PC-3 (cell line): ENCODE measurements at regions not wholly inside any gene's neighbourhood (a gene's known extent, or its start where the extent isn't known, plus 50 kb on each side); places are given as distances from the start of the nearest gene placed in this dataset.

Source experiments
- ATAC-seq: fragments of 200-7000 bp; cut with Tn5 transposase; 2 replicates; pipeline ENCODE4 v1.9.1; 2020; ENCODE audit warnings: mild to moderate bottlenecking, moderate library complexity
- BruUV-seq: library from RNA; stranded (reverse); fragments of 400-500 nt; replicated peaks from 2 replicates; lab custom pipeline; 2021; lab: Mats Ljungman, UMichigan
- CTCF ChIA-PET: fragments of 300-600 bp; sonication (Branson Sonifier 250); formaldehyde crosslinking; loops from one replicate; lab custom pipeline; 2022; ENCODE audit warnings: antibody characterized with exemption; lab: Charles Lee
- POLR2A ChIA-PET: fragments of 300-600 bp; sonication (Branson Sonifier 250); formaldehyde crosslinking; loops from one replicate; lab custom pipeline; 2022; ENCODE audit warnings: antibody characterized with exemption; ENCODE audit not compliant: unreplicated experiment; lab: Charles Lee
- DNase-seq: peaks from one replicate; pipeline ENCODE4 v3.0.0-alpha.2; 2015
- H2AFZ ChIP-seq: fragments of 300-600 bp; sonication (generic); 2 replicates; pipeline ENCODE4 v1.6.0; 2016; ENCODE audit warnings: antibody characterized with exemption, low read length
- H3F3A ChIP-seq: fragments of 300-600 bp; sonication (generic); one replicate; pipeline ENCODE4 v1.6.0; 2017; ENCODE audit warnings: antibody characterized with exemption, low read length, control low read depth, mild to moderate bottlenecking; ENCODE audit not compliant: unreplicated experiment
- H3K27ac ChIP-seq: fragments of 300-600 bp; sonication (generic); 2 replicates; pipeline ENCODE4 v1.5.1; 2016; ENCODE audit warnings: mild to moderate bottlenecking, low read length
- H3K27me3 ChIP-seq: fragments of 300-600 bp; sonication (generic); 2 replicates; pipeline ENCODE4 v1.6.1; 2016; ENCODE audit warnings: low read length, mixed read lengths
- H3K36me3 ChIP-seq: fragments of 300-600 bp; sonication (generic); 2 replicates; pipeline ENCODE4 v1.6.1; 2016; ENCODE audit warnings: low read depth, mixed run types, low read length, mixed read lengths
- H3K4me1 ChIP-seq: fragments of 300-600 bp; sonication (generic); 2 replicates; pipeline ENCODE4 v1.5.1; 2016; ENCODE audit warnings: low read length; ENCODE audit not compliant: insufficient read depth
- H3K4me2 ChIP-seq: fragments of 300-600 bp; sonication (generic); 2 replicates; pipeline ENCODE4 v1.6.0; 2016; ENCODE audit warnings: low read length
- H3K4me3 ChIP-seq: fragments of 300-600 bp; sonication (generic); 2 replicates; pipeline ENCODE4 v1.5.1; 2016; ENCODE audit warnings: mild to moderate bottlenecking, low read length, mixed read lengths
- H3K79me2 ChIP-seq: fragments of 300-600 bp; sonication (generic); 2 replicates; pipeline ENCODE4 v1.6.1; 2017; ENCODE audit warnings: low read length, mixed read lengths
- H3K9ac ChIP-seq: fragments of 300-600 bp; sonication (generic); 2 replicates; pipeline ENCODE4 v1.6.0; 2016; ENCODE audit warnings: mild to moderate bottlenecking, low read length
- H3K9me2 ChIP-seq: fragments of 300-600 bp; sonication (generic); replicated peaks from 2 replicates; pipeline ENCODE4 v1.6.1; 2016; ENCODE audit warnings: mixed run types, low read length, mixed read lengths
- H3K9me3 ChIP-seq: fragments of 300-600 bp; sonication (generic); 2 replicates; pipeline ENCODE4 v1.6.1; 2016; ENCODE audit warnings: low read length, mixed read lengths
- H4K20me1 ChIP-seq: fragments of 300-600 bp; sonication (generic); 2 replicates; pipeline ENCODE4 v1.6.1; 2016; ENCODE audit warnings: low read length, mixed read lengths
- EZH2 ChIP-seq: fragments of 300-600 bp; sonication (generic); IDR thresholded peaks from one replicate; pipeline ENCODE4 v1.6.1; 2017; ENCODE audit warnings: antibody characterized with exemption, mild to moderate bottlenecking, low read length; ENCODE audit not compliant: unreplicated experiment
- EZH2phosphoT487 ChIP-seq: fragments of 300-600 bp; sonication (generic); IDR thresholded peaks from 2 replicates; pipeline ENCODE4 v1.6.1; 2018; ENCODE audit warnings: mild to moderate bottlenecking, antibody characterized with exemption, low read length, borderline replicate concordance
- intact Hi-C: fragments of 100-400 bp; cut with micrococcal nuclease; formaldehyde crosslinking; loops from 2 replicates; pipeline ENCODE4 v1.9.0; 2023
- TF ChIP-seq, protein P1 (sequence below): fragments of 300-600 bp; sonication (generic); conservative IDR thresholded peaks from 2 replicates; pipeline ENCODE4 v1.5.1; 2017; ENCODE audit warnings: antibody characterized with exemption, low read depth, mild to moderate bottlenecking, low read length

DNA sequence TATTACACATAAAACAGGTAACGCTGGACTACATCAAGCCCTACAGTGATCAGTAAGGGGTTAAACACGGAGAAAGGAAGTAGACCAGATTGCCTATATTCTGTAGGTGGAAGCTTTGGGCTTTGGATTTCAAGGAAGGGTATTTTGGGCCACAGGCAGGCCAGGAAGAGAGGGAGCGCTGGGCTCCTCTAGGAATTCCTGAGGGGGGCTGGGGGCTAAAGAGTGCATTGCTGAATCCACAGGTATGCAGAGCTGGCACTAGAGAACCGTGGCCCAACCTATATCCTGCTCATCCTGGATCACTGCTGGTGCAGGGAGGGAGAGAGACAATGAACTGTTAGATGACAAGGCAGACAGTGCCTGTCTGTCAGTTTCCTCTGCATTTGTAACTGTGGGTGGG is 367.1 kb downstream of the CSNK1G3 start:
- H4K20me1 ChIP-seq, result no peaks in the 10 kb centered on the region
- H3K4me2 ChIP-seq, result no peak overlapping the region
- no peaks in the 10 kb centered on the region for H3K27me3 ChIP-seq
- CTCF ChIA-PET, result no interaction called here
- H3K4me1 ChIP-seq, result no peaks in the 10 kb centered on the region
- H2AFZ ChIP-seq, result no peak overlapping the region
- no peaks in the 10 kb centered on the region for H3F3A ChIP-seq
- no peaks in the 10 kb centered on the region for H3K36me3 ChIP-seq
- TF ChIP-seq EZH2, result no peak
- TF ChIP-seq EZH2phosphoT487, result no peak
- TF ChIP-seq, protein P1, sequence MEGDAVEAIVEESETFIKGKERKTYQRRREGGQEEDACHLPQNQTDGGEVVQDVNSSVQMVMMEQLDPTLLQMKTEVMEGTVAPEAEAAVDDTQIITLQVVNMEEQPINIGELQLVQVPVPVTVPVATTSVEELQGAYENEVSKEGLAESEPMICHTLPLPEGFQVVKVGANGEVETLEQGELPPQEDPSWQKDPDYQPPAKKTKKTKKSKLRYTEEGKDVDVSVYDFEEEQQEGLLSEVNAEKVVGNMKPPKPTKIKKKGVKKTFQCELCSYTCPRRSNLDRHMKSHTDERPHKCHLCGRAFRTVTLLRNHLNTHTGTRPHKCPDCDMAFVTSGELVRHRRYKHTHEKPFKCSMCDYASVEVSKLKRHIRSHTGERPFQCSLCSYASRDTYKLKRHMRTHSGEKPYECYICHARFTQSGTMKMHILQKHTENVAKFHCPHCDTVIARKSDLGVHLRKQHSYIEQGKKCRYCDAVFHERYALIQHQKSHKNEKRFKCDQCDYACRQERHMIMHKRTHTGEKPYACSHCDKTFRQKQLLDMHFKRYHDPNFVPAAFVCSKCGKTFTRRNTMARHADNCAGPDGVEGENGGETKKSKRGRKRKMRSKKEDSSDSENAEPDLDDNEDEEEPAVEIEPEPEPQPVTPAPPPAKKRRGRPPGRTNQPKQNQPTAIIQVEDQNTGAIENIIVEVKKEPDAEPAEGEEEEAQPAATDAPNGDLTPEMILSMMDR, result no peak
- H3K27ac ChIP-seq, result no peak overlapping the region
- intact Hi-C loops, result no loop called here
- no peaks in the 10 kb centered on the region for H3K9me3 ChIP-seq
- no peak overlapping the region for H3K9ac ChIP-seq
- POLR2A ChIA-PET, result no interaction called here
- DNase-seq (no peak), ATAC-seq (no peak)
- H3K9me2 ChIP-seq, result no peaks in the 10 kb centered on the region
- H3K4me3 ChIP-seq, result no peak overlapping the region
- no TSS peak for BruUV-seq
- H3K79me2 ChIP-seq, result no peaks in the 10 kb centered on the region

DNA sequence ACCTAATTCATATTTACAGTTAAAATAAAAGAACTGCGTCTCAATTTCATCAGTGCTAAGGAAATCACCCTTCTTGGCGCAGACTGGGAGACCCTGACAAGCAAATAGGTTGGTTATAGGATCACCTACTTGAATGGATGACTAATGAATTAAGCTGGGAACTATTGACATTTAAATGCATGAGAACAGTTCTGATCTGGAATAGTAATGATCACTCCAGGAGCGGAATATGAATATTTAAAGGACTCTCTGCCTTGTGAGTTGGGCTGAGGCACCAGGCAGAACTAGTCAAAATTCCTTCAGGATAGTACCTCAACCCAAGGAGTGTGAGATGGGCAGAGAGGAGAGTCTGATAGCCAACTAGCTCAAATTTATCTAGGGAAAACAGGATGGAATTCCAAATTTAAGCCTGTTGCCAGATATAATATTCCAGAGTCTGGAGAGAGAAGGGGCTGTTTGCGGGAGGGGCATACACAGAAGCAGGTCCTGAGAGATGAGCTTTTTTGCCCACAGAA is 364.4 kb downstream of the CSNK1G3 start:
- DNase-seq (no peak), ATAC-seq (no peak)
- H3K4me2 ChIP-seq, result no peak overlapping the region
- intact Hi-C loops, result no loop called here
- no peaks in the 10 kb centered on the region for H3F3A ChIP-seq
- ChIA-PET CTCF (no interaction called here), POLR2A (no interaction called here)
- no peaks in the 10 kb centered on the region for H3K36me3 ChIP-seq
- no peak overlapping the region for H3K27ac ChIP-seq
- TF ChIP-seq, protein P1, result no peak
- no peak for TF ChIP-seq EZH2phosphoT487
- no peak for TF ChIP-seq EZH2
- H3K4me3 ChIP-seq, result no peak overlapping the region
- H3K27me3 ChIP-seq, result no peaks in the 10 kb centered on the region
- H3K79me2 ChIP-seq, result no peaks in the 10 kb centered on the region
- H3K9ac ChIP-seq, result no peak overlapping the region
- H3K4me1 ChIP-seq, result no peaks in the 10 kb centered on the region
- no peak overlapping the region for H2AFZ ChIP-seq
- no peaks in the 10 kb centered on the region for H4K20me1 ChIP-seq
- H3K9me3 ChIP-seq, result no peaks in the 10 kb centered on the region
- H3K9me2 ChIP-seq, result no peaks in the 10 kb centered on the region
- no TSS peak for BruUV-seq

DNA sequence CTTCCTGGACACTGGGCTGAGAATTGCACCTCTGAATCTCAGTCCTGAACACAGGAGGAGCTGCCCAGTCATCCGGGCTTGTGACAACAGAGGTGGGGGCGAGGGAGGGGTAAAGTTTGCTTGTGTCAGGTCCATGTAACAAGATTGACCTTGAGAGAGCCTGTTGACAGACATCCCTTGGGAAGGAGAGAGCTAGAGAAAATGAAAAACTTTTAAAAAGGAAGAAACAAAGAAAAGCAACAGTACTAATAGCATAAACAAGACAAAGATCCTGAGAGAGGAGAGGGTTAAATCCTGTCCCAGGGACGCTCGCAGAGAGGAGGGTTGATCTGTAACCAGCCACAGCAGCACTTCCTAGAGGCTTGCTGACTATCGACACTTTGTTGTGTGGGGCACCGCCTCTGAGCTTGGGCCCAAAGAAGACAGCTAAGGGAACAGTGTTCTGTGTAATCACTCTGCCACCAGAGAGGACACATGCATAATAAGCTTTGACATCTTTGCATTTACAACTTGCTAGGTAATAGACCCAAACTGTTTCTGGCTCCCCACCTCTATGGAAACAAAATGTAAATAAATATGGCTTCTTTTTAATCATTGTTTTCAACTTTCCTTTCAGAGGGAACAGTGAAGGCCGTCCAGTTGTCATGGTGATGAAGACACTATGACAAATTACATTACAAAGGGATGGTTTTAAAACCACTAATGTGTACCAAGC is 363.7 kb downstream of the CSNK1G3 start:
- Histone ChIP-seq H3K9me2 (no peaks in the 10 kb centered on the region), H2AFZ (no peak overlapping the region), H3K9ac (no peak overlapping the region), H4K20me1 (no peaks in the 10 kb centered on the region), H3F3A (no peaks in the 10 kb centered on the region), H3K9me3 (no peaks in the 10 kb centered on the region), H3K4me2 (no peak overlapping the region), H3K4me3 (no peak overlapping the region), H3K79me2 (no peaks in the 10 kb centered on the region), H3K4me1 (no peaks in the 10 kb centered on the region), H3K27ac (no peak overlapping the region), H3K36me3 (no peaks in the 10 kb centered on the region), H3K27me3 (no peaks in the 10 kb centered on the region)
- no TSS peak for BruUV-seq
- DNase-seq (no peak), ATAC-seq (no peak)
- TF ChIP-seq, protein P1, result no peak
- TF ChIP-seq EZH2 (no peak), EZH2phosphoT487 (no peak)
- ChIA-PET POLR2A (no interaction called here), CTCF (no interaction called here)
- intact Hi-C loops, result no loop called here
